Naive B cell (primary cell): ENCODE measurements at regions not wholly inside any gene's neighbourhood (a gene's known extent, or its start where the extent isn't known, plus 50 kb on each side); places are given as distances from the start of the nearest gene placed in this dataset.
"Not testable (repeated sequence)": the region's sequence is repeated elsewhere in the genome, so short reads cannot be mapped to it uniquely, and the experiment has no call there.

Experiments used
- ATAC-seq, 2 donors: fragments of 150-1000 bp; cut with Tn5 transposase; 2 replicates each; pipeline ENCODE4 v1.10.0; 2021; ENCODE audit warnings: low read depth in 2 of 2, mild to moderate bottlenecking in 2 of 2, moderate library complexity in 2 of 2
- DNase-seq: peaks from one replicate; pipeline ENCODE4 v3.0.0; 2022
- H3K27ac Mint-ChIP-seq, 6 donors: one replicate each; pipeline ENCODE4 v1.8.0; 2020 to 2022; ENCODE audit warnings: mild to moderate bottlenecking in 6 of 6, mixed read lengths in 6 of 6, moderate library complexity in 5 of 6, inconsistent platforms in 2 of 6
- H3K27me3 Mint-ChIP-seq, 3 donors: one replicate each; pipeline ENCODE4 v1.8.0; 2021 to 2022; ENCODE audit warnings: mixed read lengths in 3 of 3, mild to moderate bottlenecking in 1 of 3
- H3K36me3 Mint-ChIP-seq, 2 donors: one replicate each; pipeline ENCODE4 v1.8.0; 2020 to 2022; ENCODE audit warnings: mixed read lengths in 2 of 2, inconsistent platforms in 1 of 2, mild to moderate bottlenecking in 1 of 2
- H3K4me1 Mint-ChIP-seq, 3 donors: one replicate each; pipeline ENCODE4 v1.8.0; 2020 to 2022; ENCODE audit warnings: mixed read lengths in 3 of 3, inconsistent platforms in 1 of 3, mild to moderate bottlenecking in 1 of 3, moderate library complexity in 1 of 3
- H3K4me3 Mint-ChIP-seq, 8 donors: one replicate each; pipeline ENCODE4 v1.8.0; 2020 to 2022; ENCODE audit warnings: mild to moderate bottlenecking in 8 of 8, mixed read lengths in 8 of 8, moderate library complexity in 8 of 8, inconsistent platforms in 2 of 8
- H3K9me3 Mint-ChIP-seq, 7 donors: one replicate each; pipeline ENCODE4 v1.8.0; 2020 to 2022; ENCODE audit warnings: mixed read lengths in 7 of 7, mild to moderate bottlenecking in 5 of 7, inconsistent platforms in 2 of 7, moderate library complexity in 1 of 7

DNA sequence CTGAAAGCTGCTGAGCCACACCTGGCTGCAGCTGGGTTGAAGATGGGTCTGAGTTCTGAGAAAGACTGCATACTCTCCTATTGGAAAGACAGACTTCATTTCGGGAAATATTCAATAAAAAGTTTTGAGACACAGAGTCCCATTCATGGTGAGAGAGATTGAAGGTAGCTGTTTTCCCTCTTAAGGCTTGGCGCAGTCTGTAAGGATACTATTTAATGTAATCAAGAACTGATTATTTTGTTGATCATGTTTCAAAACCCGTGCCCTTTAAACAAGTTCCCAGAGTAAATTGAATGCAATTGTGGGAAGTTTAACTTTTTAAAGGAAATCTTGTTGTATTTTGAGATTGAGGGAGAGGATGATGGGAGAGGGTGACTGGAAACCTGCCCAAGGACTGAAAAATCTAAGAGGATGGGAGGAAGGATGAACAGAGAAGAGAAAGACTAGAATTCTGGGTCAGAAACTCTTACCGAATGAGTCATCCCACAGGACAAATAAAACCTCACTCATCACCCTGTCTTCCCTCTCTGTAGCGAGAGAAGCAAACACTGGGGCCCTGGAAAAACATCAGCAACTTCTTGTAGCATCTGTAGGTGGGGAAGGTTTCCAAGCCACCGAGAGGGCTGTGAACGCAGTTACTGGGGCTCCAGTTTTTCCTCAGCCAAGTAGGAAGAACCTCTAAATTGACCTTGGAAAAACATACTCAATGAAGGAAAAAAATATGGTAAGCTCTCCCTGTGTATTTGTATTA lies 193.2 kb upstream of the TPRG1 start:
- H3K27ac Mint-ChIP-seq, result no peak overlapping the region
- no peak for ATAC-seq

DNA sequence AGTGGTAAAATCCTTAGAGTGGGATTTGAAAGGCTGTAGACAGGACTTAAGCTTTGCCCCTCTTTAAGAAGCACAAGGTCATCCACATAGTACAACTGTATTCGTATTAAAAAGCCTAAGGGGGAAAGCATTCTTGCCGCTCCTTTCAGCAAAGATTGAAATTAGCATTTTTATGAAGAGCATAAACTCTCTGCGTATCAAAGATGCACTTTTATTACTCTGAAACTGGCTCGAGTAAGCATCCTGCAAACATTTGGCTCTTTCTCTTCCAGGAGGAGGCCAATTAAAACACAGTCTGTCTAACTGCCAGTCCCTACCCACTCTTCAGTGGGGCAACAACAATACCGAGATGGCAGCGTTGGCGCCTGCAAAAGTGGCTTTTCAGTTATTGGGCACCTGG lies 192.5 kb upstream of the TPRG1 start:
- peaks cover 5 to 15% (median 12%) of the 10 kb centered on the region in 3 donors for H3K27me3 Mint-ChIP-seq
- peaks cover 0 to under 1% (median 0%) of the 10 kb centered on the region in 7 donors for H3K9me3 Mint-ChIP-seq
- DNase-seq (no peak), ATAC-seq (no peak)
- no peak overlapping the region for H3K4me3 Mint-ChIP-seq
- H3K27ac Mint-ChIP-seq, result peak overlapping the region in 1 of 6 donors; percentile 73
- H3K4me1 Mint-ChIP-seq, result peaks cover 6 to 13% (median 9%) of the 10 kb centered on the region in 3 donors
- H3K36me3 Mint-ChIP-seq, result no peaks in the 10 kb centered on the region

More for the DNA sequence above, 193.2 kb upstream of the TPRG1 start:
- Mint-ChIP-seq H3K27me3 (peaks cover 8 to 21% (median 12%) of the 10 kb centered on the region in 3 donors), H3K9me3 (peaks cover 0 to 2% (median 0%) of the 10 kb centered on the region in 7 donors), H3K4me1 (peaks cover 6 to 13% (median 9%) of the 10 kb centered on the region in 3 donors), H3K36me3 (no peaks in the 10 kb centered on the region), H3K4me3 (no peak overlapping the region)
- DNase-seq, result no peak

DNA sequence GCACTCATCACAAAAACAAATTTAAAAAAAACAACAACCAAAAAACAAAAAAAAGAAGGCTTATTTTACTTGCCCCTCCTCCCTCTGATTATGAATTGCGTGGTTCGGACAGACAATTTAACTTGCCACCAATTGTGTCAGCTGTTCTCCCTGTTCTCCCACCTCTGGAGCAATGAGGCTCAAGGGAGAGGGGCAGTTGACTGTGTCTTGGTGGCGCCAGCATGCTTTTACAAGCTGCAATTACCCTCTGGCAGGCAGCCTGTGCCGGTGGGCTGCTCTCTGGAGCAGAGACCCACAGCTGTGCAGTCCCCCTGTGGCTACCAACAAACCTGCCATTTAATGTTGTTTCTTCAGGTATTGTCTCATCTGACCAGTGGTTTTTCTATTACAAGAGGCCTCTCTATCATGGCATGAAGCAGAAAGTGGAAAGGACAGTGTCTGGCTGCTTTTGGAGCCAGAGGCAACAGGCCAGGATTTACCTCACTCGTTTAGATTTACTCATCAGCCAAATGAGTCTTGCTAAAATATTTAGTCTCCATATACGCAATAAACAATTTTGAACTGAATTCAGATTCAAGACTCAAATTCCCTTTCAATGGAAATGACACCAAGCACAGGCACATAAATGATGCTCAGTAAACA lies 192.0 kb upstream of the TPRG1 start:
- Mint-ChIP-seq H3K4me1 (peaks cover 6 to 12% (median 9%) of the 10 kb centered on the region in 3 donors), H3K9me3 (no peaks in the 10 kb centered on the region), H3K27ac (peak overlapping the region in 2 of 6 donors; percentile 5 to 73), H3K4me3 (no peak overlapping the region), H3K27me3 (peaks cover 3 to 12% (median 12%) of the 10 kb centered on the region in 3 donors), H3K36me3 (no peaks in the 10 kb centered on the region)
- ATAC-seq (no peak), DNase-seq (no peak)

DNA sequence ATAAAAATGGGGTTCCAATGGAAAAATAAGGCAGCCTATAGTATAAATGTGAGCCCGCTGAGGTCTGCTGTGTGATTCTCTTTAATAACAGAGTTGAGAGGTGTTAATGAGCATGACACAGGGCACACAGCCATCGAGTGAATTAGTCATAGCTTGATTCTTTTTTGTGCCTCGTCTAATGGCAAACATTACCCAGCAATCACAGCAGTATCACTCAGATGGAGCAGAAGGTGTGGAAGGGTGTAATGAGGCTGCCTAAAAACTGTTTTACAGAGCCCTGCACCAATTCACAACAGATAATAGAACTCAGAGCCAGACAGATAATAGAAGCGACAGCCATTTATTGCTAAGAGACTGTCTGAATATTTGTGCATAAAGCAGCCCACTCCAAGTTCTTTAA lies 178.6 kb upstream of the TPRG1 start:
- no peaks in the 10 kb centered on the region for H3K4me1 Mint-ChIP-seq
- no peak for ATAC-seq
- no peaks in the 10 kb centered on the region for H3K36me3 Mint-ChIP-seq
- peaks cover 0 to 2% (median 0%) of the 10 kb centered on the region in 7 donors for H3K9me3 Mint-ChIP-seq
- no peak for DNase-seq
- H3K27ac Mint-ChIP-seq, result no peak overlapping the region
- H3K4me3 Mint-ChIP-seq, result no peak overlapping the region
- H3K27me3 Mint-ChIP-seq, result no peaks in the 10 kb centered on the region

DNA sequence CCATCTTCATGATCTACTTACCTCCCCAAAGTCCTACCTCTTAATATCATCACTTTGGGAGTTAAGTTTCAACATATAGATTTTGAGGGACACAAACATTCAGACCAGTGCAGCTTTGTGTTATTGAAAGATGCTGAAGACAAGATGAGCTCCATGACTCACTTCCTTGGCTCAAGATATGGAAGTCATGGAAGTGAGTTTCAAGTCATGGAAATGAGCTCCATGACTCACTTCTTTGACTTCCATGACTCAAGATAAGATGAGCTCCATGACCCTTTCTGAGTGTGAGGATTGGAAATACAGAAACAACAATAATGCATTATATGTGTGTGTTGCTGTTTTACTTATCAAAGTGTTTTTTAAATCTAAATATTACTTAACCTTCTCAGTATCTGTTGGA lies 170.2 kb upstream of the TPRG1 start:
- Mint-ChIP-seq H3K4me1 (no peaks in the 10 kb centered on the region), H3K27ac (no peak overlapping the region), H3K27me3 (peaks cover 0 to 6% (median 0%) of the 10 kb centered on the region in 3 donors), H3K36me3 (no peaks in the 10 kb centered on the region), H3K4me3 (no peak overlapping the region), H3K9me3 (peaks cover 0 to 5% (median 0%) of the 10 kb centered on the region in 7 donors)
- no peak for DNase-seq
- ATAC-seq, result no peak

DNA sequence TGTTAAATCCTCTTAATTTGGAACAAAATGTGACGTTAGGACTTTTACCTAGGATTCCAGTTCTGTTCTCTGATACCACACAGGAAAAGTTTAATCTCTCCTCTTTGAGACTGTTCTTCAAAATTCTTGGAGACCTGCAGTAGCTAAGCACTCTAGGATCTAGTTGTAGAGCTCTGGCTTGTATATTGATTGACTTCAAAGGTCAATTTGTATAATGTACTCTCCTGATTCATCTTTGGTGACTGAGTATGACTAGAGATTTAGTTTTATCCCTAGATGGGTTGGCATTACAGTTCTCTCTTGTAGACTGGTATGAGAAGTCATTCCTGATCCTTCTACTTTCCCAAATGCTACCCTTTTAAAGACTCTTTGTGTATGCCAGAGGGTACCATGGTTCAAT lies 168.4 kb upstream of the TPRG1 start:
- DNase-seq (no peak), ATAC-seq (no peak)
- no peak overlapping the region for H3K27ac Mint-ChIP-seq
- peaks cover 0 to 6% (median 0%) of the 10 kb centered on the region in 3 donors for H3K27me3 Mint-ChIP-seq
- no peaks in the 10 kb centered on the region for H3K4me1 Mint-ChIP-seq
- H3K4me3 Mint-ChIP-seq, result no peak overlapping the region
- H3K36me3 Mint-ChIP-seq, result no peaks in the 10 kb centered on the region
- H3K9me3 Mint-ChIP-seq, result peaks cover 0 to 5% (median 0%) of the 10 kb centered on the region in 7 donors

DNA sequence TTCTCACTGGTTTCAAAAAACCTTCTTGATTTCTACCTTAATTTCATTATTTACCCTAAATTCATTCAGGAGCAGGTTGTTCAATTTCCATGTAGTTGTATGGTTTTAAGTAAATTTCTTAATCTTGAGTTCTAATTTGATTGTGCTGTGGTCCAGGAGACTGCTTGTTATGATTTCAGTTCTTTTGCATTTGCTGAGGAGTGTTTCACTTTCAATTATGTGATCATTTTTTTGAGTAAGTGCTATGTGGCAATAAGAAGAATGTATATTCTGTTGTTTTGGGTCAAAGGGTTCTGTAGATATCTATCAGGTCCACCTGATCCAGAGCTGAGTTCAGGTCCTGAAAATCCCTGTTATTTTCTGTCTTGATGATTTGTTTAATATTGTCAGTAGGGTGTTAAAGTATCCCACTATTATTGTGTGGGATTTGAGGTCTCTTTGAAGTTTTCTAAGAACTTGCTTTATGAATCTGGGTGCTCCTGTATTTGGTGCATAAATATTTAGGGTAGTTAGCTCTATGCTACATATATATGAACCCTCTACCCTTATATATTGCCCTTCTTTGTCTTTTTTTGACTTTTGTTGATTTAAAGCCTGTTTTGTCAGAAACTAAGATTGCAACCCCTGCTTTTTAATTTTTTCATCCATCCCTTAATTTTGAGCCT lies 158.4 kb upstream of the TPRG1 start:
- peaks cover 4 to 18% of the 10 kb centered on the region in 2 donors for H3K36me3 Mint-ChIP-seq
- DNase-seq (no peak), ATAC-seq (no peak)
- H3K4me1 Mint-ChIP-seq, result no peaks in the 10 kb centered on the region
- H3K9me3 Mint-ChIP-seq, result peaks cover 7 to 28% (median 19%) of the 10 kb centered on the region in 7 donors
- H3K27me3 Mint-ChIP-seq, result peaks cover 0 to 20% (median 15%) of the 10 kb centered on the region in 3 donors
- H3K4me3 Mint-ChIP-seq, result no peak overlapping the region
- no peak overlapping the region for H3K27ac Mint-ChIP-seq

DNA sequence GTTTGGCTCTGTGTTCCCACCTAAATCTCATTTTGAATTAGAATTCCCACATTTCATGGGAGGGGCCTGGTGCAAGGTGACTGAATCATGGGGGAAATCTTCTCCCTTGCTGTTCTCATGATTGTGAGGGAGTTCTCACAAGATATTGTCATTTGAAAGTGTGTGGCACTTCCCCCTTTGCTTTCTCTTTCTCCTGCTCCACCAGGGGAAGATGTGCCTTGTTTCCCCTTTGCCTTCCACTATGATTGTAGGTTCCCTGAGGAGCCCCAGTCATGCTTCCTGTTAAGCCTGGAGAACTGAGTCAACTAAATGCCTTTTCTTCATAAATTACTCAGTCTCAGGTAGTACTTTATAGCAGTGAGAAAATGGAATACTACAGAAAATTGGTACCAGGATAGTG lies 157.2 kb upstream of the TPRG1 start:
- Mint-ChIP-seq H3K27ac (no peak overlapping the region), H3K4me3 (no peak overlapping the region), H3K36me3 (peaks cover 4 to 18% of the 10 kb centered on the region in 2 donors), H3K27me3 (peaks cover 0 to 20% (median 15%) of the 10 kb centered on the region in 3 donors), H3K9me3 (peaks cover 7 to 28% (median 19%) of the 10 kb centered on the region in 7 donors), H3K4me1 (no peaks in the 10 kb centered on the region)
- DNase-seq (no peak), ATAC-seq (no peak)

DNA sequence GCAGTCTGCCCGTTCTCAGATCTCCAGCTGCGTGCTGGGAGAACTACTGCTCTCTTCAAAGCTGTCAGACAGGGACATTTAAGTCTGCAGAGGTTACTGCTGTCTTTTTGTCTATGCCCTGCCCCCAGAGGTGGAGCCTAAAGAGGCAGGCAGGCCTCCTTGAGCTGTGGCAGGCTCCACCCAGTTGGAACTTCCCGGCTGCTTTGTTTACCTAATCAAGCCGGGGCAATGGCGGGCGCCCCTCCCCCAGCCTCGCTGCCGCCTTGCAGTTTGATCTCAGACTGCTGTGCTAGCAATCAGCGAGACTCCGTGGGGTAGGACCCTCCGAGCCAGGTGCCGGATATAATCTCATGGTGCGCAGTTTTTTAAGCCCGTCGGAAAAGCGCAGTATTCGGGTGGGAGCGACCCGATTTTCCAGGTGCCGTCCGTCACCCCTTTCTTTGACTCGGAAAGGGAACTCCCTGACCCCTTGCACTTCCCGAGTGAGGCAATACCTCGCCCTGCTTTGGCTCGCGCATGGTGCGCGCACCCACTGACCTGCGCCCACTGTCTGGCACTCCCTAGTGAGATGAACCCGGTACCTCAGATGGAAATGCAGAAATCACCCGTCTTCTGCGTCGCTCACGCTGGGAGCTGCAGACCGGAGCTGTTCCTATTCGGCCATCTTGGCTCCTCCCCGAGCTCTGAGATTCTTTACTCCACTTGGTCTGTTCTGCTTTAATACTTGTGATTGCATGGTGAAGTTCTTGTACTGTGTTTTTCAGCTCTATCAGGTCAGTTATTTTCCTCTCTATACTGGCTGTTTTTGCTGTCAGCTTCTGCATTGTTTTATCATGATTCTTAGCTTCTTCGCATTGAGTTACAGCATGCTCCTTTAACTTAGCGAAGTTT lies 148.9 kb upstream of the TPRG1 start:
- DNase-seq, result not testable (repeated sequence)

DNA sequence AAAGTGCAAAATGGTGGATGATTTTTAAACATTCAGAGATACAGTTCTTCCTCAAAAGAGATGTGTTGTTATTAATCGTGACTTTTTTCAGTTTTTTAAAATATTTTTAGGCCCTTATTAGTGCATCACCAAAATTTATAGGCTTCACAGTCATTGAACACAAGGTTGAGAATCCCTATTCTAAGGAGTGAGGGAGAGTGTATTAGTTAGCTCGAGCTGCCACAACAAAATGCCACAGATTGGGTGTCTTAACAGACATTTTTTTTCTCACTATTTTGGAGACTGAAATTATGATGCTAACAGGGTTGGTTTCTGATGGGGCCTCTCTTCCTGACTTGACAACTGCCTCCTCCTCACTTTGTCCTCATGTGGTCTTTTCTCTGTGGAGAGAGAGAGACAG lies 145.9 kb upstream of the TPRG1 start:
- DNase-seq (no peak), ATAC-seq (no peak)
- no peaks in the 10 kb centered on the region for H3K4me1 Mint-ChIP-seq
- H3K27me3 Mint-ChIP-seq, result peaks cover 9 to 32% (median 16%) of the 10 kb centered on the region in 3 donors
- H3K4me3 Mint-ChIP-seq, result no peak overlapping the region
- H3K9me3 Mint-ChIP-seq, result peaks cover 0 to 8% (median 0%) of the 10 kb centered on the region in 7 donors
- no peaks in the 10 kb centered on the region for H3K36me3 Mint-ChIP-seq
- no peak overlapping the region for H3K27ac Mint-ChIP-seq

More for the DNA sequence above, 148.9 kb upstream of the TPRG1 start:
- H3K4me3 Mint-ChIP-seq, H3K36me3 Mint-ChIP-seq, H3K4me1 Mint-ChIP-seq, H3K27ac Mint-ChIP-seq, H3K9me3 Mint-ChIP-seq, ATAC-seq: not testable (repeated sequence)
- peaks cover 9 to 21% (median 16%) of the 10 kb centered on the region in 3 donors for H3K27me3 Mint-ChIP-seq

DNA sequence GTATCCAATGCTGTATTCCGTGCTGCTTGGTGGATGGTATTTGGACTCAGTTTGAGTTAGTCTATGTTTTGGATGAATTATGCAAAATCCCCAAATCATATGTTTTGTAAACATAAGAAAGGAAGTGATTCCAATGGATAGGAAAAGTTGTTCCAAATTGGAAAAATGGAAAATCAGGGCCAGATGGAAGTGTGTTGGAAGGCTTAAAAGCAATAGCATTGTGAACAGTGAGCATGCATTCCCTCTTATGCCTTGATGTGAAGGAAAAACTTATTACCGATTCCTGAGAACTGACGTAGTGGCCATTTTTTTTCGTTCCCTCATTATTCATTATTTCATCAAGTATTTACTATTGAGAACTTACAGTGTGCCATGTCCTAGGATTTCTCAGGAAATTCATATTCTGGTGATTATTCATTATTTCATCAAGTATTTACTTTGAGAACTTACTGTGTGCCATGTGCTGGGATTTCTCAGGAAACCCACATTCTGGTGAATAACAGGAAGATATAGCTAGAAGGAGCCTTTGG lies 144.1 kb upstream of the TPRG1 start:
- DNase-seq (no peak), ATAC-seq (no peak)
- Mint-ChIP-seq H3K4me3 (no peak overlapping the region), H3K36me3 (no peaks in the 10 kb centered on the region), H3K27ac (no peak overlapping the region), H3K4me1 (no peaks in the 10 kb centered on the region), H3K27me3 (peaks cover 16 to 32% (median 18%) of the 10 kb centered on the region in 3 donors), H3K9me3 (peaks cover 0 to 9% (median 3%) of the 10 kb centered on the region in 7 donors)

DNA sequence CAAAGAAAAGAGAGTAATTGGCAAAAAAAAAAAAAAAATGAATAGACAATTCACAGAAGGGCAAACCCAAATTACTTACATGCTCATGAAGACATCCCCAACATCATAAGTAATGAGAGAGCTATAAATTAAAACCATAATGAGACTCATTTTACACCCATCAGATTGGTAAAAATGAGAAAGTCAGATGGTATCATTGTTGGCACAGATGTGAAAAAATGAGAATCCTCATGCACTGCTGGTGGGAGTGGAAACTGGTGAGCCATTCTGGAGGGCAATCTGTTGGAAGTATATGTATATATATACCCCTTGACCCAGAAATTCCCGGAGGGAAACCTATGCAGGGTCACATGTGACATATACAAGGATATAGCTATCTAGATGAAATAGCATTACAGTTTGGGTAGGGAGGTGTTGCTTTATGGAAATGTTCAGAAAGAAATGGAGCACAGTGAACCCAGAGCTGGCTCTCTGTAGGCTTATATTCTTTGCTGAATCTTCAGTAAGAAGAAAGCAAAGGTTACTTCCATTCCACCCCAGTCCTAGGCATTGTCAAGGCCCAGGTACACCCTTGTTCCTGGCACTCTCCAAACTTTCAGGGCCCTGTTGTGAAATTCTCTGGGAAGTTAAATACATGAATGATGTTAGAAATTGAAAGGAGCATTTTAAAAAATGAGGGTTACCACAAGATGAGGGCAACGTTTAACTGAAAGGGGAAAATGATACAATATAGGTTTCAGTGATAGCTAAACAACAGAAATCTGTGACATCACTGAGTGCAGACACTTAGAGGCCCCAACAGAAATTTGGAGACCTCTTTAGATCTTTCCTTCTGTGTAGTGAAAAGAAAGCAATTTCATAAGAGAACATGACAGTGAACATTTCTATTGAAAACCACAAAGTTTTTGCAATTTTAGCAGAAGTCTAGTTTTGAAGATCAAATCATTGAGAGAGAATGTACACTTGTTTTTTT lies 132.7 kb upstream of the TPRG1 start:
- Mint-ChIP-seq H3K36me3 (peaks cover 0 to 2% of the 10 kb centered on the region in 2 donors), H3K9me3 (peaks cover 0 to 13% (median 0%) of the 10 kb centered on the region in 7 donors), H3K27ac (no peak overlapping the region), H3K4me3 (no peak overlapping the region), H3K4me1 (peaks cover 0 to 9% (median 0%) of the 10 kb centered on the region in 3 donors), H3K27me3 (no peaks in the 10 kb centered on the region)
- no peak for DNase-seq
- ATAC-seq, result no peak
